HG03565 (cell line): ENCODE measurements at regions not wholly inside any gene's neighbourhood (a gene's known extent, or its start where the extent isn't known, plus 50 kb on each side); places are given as distances from the start of the nearest gene placed in this dataset.

Experiments used
- ATAC-seq: cut with Tn5 transposase; IDR thresholded peaks from one replicate; pipeline ENCODE4 v1.9.1; 2021; ENCODE audit warnings: mild to moderate bottlenecking, moderate library complexity; ENCODE audit not compliant: unreplicated experiment

DNA sequence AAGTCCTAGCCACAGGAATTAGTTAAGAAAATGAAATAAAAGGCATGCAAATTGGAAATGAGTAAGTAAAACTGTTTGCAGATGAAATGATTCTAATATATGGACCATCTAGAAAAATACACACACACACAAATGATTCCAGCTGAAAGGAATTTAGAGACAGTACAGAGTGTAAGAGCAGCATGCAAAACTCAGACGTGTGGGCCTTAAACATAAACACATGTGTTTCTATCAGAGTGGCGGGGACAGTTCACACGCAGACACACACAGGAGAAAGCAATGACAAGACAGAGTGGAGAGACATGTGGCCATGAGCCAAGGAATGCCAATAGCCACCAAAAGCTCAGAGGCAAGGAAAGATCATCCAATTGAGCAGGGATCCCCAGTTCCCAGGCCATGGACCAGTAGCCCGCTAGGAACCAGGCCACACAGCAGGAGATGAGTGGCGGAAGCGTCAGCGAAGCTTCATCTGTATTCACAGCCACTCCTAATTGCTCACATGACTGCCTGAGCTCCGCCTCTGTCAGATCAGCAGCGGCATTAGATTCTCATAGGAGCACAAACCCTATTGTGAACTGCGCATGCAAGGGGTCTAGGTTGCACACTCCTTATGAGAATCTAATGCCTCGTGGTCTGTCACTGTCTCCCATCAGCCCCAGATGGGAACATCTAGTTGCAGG lies 155.4 kb downstream of the ARL4C start:
- ATAC-seq = no peak

DNA sequence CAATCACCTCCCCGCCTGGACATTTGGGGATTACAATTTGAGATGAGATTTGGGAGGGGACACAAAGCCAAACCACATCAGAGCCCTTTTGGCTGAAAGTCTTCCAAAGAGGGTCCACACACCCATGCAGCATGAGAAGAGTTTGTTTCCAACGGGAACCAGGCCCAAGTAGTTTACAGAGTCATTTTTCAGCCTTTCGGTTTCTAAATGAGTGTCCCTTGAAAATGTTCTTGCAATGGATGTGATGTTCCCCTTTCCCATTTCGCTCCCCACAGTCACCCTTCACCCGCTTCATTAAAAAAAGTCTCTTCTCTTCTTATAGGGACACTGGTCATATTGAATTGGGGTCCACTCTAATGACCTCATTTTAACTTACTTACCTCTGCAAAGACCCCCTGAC lies 157.4 kb downstream of the ARL4C start:
- no peak for ATAC-seq

DNA sequence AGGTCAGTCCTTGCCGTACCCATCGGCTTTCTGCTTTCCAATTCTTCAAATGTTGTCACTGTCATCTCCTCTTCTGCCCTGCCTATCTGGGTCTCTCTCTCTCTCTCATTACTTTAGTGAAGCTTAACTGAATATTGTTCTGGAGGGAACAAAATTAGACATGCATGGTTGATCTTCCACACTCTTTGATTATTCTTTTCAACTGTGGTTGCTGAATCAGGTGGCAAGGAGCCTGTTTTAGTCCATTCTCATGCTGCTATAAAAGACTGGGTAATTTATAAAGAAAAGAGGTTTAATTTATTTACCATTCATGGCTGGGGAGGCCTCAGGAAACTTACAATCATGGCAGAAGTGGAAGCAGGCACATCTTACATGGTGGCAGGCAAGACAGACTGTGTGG lies 157.9 kb downstream of the ARL4C start:
- no peak for ATAC-seq

DNA sequence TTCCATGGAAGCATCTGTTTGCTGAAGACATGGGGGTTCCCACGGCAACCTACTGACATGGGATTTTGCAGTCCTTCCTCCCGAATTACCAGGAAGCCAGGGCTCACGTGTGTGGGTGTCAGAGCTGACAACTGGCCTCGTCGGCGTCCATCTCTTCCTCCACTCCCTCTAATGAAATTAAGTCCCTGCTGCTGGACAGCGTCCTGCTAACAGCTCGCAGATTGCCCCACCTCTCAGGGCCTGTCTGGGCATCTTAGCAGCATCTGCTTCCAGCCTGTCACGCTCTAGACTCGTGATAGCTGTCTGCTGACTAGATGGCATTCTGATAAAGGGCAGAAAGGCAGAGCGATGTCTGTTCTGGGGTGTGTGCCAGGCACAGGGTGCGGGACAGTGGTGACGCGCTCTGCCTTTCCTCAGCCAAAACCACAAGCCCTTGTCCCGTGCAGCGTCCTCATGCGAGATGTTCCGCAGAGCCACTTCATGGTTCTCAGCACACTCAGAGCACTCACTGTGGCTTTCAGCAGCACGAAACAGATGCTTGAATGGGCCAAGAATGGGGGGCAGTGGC lies 161.1 kb downstream of the ARL4C start:
- no peak for ATAC-seq

DNA sequence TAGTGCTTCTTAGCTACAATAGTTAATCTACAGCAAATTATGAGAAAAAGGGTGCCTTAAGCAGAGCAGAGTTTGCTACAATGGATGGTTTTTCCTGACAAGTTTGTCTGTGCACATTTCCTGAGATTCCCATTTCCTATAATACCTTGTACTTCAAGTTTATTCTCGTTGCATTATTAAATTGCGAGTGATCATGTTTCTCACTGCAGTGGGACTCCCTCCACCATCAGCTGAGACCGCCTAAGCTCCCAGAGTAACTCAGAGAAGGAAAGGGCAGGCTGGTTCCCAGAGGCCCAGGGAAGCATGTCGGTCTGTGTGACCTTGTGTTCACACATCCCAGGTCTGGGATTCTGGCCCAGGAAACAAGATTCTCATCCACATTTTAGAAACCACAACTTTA lies 162.1 kb downstream of the ARL4C start:
- ATAC-seq = no peak

DNA sequence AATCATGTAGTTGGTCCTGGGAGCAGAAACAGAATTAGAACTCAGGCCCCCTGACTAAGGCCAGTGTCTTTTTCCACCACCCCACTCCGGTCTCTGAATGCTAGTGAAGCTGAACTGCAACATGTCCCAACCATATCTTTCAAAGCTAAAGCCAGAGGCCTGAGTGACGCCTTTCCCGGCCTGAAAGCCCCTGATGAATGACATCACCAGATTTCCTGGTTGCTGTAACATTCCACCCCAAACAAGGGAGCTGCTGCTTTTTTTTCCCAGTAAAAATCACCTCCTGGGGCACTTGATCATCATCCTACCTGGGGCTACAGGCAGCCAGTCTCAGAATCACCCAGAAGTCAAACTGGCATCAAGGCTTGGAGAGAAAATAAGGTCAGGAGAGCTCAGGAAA lies 162.7 kb downstream of the ARL4C start:
- no peak for ATAC-seq

DNA sequence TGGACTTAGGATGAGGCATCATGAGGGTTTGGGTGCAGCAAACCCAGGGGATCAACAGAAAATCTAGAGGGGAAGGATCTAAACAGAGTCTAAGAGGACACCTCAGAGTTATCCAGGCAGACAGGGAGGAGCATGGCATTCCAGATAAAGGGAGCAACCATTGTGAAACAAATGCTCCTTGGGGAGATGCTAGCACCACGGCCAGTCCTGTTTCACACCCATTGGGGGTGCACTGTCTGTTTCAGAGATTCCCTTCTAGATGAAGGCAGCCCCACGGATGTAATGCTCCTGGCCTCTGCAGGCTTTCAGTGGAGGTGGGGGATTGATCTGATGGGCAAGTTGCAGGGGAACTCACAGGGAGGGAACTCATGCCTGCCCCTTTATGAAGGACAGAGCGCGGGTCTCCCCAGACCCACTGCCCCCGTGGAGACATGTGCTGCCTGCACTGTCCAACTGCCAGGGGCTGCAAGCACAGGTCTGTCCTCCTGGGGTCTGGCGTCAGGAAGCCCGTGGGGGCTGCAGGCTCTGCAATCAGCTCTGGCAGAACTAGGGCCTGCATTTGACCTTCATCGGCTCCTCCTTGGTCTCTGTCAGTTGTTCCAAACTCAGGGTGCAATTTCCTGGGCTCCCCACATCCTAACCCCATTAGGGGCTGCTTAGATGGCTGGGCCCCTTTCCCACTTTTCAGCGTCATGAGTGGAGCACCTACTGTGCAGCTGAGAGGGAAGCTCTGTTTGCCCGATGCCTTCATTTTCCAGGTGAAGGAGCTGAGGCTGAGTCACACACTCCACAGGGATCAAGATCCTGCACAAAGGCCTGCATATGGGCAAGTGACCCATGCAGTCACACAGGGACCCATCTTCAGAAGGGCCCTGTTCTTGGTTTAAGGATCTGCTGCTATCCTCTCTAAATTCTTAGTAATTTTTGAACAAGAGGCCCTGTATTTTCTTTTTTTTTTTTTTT lies 163.4 kb downstream of the ARL4C start:
- no peak for ATAC-seq

DNA sequence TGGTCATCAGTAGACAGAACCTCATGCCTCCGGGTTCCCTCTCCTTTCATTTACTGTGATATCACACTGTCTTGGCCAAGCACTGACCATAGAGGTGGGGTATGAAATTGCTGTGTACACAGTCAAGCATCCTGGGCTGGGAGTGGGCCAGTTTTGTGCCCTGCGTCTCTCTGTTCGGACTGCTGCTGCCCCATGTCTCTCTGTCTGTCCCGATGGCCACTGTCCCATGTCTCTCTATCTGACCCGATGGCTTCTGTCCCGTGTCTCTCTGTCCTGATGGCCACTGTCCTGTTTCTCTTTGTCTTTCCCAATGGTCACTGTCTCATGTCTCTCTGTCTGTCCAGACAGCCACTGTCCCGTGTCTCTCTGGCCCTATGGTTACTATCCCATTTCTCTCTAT lies 164.9 kb downstream of the ARL4C start:
- no peak for ATAC-seq

DNA sequence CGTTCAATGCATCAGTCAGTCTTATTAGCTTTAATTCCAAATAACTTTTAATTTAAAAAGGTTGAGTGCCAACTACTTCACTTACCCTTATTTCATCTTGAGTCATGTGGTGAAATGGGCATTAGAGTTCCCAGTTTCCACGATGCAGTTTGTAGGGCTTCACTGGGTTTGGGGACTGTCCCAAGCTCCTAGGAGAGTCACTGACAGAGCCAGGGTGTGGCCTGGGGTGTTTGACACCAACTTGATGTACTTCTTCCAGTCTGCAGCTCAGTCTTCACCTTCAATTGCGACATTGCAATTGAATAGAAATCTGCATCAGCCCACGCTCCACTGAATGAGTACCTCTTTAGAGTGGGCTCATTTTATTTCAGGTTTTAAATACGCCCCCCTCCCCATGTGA lies 165.3 kb downstream of the ARL4C start:
- no peak for ATAC-seq

DNA sequence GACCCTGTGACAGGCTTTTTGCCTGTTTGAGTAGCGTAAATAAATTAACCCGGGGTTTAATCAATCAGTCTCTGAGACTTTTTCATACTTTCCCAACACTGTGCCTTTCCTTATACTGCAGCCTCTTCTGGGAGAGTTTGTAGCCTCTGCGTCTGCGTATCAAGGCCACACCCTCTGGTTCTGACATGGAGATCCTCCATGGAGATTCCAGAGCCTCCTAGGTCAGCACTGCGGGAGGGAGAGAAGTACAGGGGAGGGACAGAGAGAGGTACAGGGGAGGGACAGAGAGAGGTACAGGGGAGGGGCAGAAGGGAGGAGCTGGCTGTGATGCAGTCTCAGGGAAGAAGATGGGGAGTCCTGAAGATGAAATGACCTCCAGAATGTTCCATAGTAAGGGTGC lies 166.0 kb downstream of the ARL4C start:
- ATAC-seq = no peak

DNA sequence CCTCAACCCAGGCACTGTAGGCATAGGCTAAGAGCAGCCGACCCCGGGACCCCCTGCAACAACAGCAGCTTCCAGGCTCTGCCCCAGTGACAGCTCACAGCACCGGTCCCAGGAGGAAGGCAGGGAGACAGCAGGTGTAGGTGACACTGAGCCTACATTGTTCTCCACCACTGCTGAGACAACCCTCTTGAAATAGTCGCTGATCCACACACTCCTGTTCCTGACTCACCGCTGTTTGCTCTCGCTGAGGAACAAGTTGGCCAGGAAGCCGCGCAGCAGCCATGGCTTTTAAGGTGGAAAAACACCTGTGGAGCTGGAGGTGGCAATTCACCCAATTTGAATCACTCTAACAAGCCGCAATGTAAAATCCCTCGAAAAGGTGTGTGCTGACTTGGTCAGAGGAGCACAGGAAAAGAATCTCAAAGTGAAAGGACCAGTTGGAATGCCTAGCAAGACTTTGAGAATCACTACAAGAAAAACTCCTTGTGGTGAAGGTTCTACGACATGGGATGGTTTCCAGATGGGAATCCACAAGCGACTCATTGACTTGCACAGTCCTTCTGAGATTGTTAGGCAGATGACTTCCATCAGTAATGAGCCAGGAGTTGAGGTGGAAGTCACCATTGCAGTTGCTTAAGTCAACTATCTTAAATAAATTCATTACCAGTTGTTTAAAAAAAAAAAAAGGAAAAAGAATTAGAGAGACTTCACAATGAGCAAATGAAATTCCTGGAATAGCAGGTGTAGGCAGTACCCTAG lies 167.5 kb downstream of the ARL4C start:
- no peak for ATAC-seq

DNA sequence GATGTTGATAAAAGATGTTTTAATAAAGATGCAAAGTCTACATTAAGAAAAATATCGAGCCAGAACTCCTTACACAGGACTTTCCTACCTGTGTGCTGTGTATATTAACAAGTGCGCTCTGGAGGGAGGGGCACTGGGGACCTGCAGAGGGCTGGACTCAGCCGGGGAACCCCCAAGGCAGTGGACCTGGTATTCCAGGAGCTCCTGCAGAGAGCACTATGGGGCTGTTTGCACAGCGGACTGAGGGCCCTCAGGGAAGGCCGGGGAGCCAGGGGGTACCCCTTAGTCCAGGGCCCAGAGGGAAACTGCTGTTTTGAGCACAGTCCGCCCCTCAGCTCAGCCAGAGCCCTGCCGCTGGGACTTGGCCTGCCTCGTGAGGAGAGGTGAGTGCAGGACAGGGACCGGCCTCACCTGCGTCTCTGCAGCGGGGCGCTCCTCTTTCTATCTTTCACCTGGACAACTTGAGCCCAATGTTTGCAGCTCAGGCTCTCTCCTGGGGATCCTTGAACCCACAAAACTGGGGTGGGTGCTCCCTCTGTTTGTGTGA lies 168.4 kb downstream of the ARL4C start:
- ATAC-seq = no peak

DNA sequence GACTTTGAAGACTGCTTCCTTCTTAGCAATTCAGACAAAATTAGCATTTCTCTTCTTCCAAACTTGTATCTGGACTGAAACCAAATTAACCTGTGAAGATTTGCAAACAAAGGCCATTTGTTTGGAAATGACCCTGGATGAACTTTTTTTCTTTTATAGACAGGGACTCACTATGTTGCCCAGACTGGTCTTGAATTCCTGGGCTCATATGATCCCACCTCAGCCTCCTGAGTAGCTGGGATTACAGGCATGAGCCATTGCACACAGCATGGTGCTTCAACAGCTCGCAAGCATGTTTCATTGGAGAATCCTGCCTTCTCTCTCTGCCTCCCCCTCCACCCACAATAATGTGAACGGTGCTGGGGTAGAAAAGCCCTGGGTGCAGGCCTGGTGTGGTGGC lies 170.2 kb downstream of the ARL4C start:
- ATAC-seq = no peak

DNA sequence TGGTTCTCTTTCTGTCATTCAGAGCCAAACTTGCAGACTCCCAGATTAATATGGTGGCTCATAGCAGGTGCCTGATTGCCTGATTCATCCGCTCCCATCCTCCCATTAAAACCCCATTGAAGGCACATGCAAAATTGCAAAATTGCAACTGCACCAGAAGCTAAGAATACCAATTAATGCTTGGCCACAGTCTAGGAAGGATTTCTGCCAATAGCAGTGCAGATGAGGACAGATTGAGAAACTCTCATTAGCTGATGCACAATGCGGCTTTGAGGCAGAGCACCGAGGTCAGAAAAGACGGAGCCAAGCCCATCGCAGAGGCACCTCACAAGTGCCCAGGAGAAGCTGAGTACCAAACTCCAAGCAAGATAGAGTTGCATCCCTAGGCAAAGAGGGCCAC lies 172.8 kb downstream of the ARL4C start:
- ATAC-seq = no peak

DNA sequence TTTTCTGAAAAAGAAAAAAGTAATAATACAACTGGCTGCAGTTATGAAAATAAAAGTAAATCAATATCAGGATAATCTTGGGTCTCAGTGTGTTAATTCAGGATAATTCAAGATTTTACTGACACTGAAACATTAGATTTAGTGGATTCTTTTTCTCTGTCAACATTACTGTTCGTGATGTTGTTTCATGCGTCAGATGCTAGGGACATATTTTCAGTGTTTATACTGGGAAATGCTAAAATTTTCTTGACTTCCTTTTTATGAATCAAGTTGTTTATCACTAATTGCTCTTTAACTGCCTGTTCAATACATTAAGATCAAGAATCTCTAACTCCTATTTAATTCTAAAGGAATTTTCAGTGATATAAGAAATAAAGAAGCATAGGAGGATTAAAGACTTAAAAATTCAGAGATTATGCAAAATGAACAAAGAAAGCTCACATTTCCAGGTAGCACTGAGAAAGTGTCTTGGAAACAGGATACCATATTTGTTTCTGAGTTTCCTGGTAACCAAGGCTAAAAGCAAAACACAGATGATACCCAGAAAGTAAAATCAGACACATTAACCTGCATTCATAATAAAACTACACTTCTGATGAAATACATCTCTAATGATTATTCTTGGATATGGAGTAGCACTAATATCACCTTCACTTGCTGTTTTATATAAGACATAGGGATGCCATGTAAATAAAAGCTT lies 174.0 kb downstream of the ARL4C start:
- ATAC-seq = no peak

DNA sequence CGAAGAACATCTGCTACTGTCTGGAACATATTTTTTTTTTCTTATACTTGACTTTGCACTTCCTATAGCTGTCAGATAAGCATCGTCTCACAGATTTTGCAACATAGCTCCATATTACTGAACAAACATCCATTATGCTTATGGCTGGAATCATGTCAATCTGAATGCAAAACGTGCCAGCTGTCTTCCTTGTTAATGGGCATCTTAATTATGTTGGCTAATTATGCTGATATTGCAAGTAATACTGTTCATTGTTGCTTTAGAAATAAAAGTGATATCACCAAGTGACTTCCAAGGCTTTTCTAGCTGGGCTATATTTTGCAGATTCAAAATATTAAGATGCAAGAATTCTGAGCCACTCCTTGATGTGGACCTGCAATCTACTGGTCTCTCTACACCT lies 176.8 kb downstream of the ARL4C start:
- ATAC-seq = no peak

DNA sequence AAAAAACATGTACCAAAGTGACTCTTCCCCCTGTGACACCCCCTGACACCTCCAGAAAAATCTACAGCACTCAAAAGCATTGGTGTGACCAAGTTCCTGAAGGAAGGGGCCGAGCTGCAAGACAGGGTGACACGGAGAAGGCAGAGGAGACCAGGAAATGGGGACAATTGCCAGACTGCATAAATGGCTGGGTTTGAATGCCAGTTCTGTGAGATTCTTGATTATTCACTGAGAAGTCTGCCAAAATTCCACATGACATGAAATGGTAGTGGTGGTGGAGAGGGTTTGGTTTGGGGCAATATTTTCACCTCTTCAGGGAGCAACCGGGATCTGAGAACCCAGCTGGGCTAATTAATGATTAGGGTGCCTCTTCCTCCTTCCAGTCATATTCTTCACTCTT lies 178.5 kb downstream of the ARL4C start:
- no peak for ATAC-seq

DNA sequence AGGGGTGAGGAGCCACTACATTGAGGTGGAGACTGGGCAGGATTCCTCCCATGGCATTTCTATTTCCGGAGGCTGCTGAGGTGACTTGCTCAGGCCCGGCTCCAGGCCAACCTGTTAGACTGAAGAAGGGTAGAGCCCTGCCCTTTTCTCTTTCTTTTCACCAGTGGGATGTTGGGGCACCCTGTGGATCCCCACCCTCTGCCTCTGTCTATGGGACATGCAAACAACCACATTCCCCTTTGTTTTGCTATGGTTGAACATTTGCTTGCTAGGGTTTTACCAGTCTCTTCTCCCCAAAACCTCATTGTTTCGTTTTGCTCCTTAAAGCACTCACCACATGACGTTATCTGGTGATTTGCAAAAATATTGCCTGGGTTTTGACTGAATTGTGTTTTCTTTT lies 183.3 kb downstream of the ARL4C start:
- ATAC-seq = no peak

DNA sequence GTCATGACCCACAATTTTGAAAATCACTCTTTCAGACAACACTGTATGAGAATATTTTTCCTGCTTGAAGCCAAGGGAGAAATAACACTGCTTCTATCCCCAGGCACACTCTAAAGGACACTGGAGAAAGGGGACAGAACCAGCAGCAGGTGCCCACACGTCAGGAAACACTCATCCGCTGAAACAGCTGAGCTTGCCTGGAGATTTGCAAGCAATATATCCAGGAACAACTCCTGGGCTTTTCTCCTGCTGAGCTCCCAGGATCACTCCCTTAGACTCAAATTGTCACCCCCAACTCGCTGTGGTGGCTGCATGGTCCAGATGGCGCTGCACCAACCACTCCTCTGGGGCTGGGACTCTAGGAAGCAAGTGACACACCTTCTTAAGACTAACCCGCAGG lies 186.7 kb downstream of the ARL4C start:
- no peak for ATAC-seq

DNA sequence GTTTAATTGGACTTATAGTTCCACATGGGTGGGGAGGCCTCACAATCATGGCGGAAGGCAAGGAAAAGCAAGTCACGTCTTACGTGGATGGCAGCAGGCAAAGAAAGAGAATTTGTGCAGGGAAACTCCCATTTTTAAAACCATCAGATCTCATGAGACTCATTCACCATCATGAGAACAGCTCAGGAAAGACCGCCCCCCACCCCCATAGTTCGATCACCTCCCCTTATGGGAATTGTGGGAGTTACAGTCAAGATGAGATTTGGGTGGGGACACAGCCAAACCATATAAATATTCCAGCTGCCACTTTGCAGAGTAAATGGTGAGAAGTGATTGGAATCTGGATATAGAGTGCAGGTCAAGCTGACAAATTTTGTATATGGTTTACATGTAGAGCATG lies 187.4 kb downstream of the ARL4C start:
- no peak for ATAC-seq
